GM23338 (cell line): ENCODE measurements at regions not wholly inside any gene's neighbourhood (a gene's known extent, or its start where the extent isn't known, plus 50 kb on each side); places are given as distances from the start of the nearest gene placed in this dataset.

Experiments
- ATAC-seq: fragments of 200-7000 bp; cut with Tn5 transposase; 3 replicates; pipeline ENCODE4 v1.9.1; 2020
- DNase-seq: peaks from one replicate; pipeline ENCODE4 v3.0.0-alpha.2; 2015; ENCODE audit warnings: low spot score
- H2AFZ ChIP-seq: fragments of 200-600 bp; sonication (generic); 2 replicates; pipeline ENCODE4 v1.8.0; 2016; ENCODE audit warnings: antibody characterized with exemption, mild to moderate bottlenecking, moderate library complexity
- H3F3A ChIP-seq: fragments of 200-600 bp; sonication (generic); replicated peaks from 2 replicates; pipeline ENCODE4 v1.8.0; 2017; ENCODE audit warnings: antibody characterized with exemption, mixed run types, low read depth
- H3K27ac ChIP-seq: fragments of 200-600 bp; sonication (generic); 2 replicates; pipeline ENCODE4 v1.6.1; 2016; ENCODE audit warnings: low read depth
- H3K27me3 ChIP-seq: fragments of 200-600 bp; sonication (generic); 2 replicates; pipeline ENCODE4 v1.8.0; 2016; ENCODE audit warnings: mild to moderate bottlenecking, mixed run types, moderate library complexity; ENCODE audit not compliant: insufficient read depth
- H3K36me3 ChIP-seq: fragments of 200-600 bp; sonication (generic); 2 replicates; pipeline ENCODE4 v1.8.0; 2016; ENCODE audit warnings: mild to moderate bottlenecking; ENCODE audit not compliant: insufficient read depth
- H3K4me1 ChIP-seq: fragments of 200-600 bp; sonication (generic); 2 replicates; pipeline ENCODE4 v1.8.0; 2016; ENCODE audit warnings: mild to moderate bottlenecking, moderate library complexity; ENCODE audit not compliant: insufficient read depth
- H3K4me2 ChIP-seq: fragments of 200-600 bp; sonication (generic); 2 replicates; pipeline ENCODE4 v1.7.1; 2017; ENCODE audit warnings: mixed run types
- H3K4me3 ChIP-seq: fragments of 200-600 bp; sonication (generic); 2 replicates; pipeline ENCODE4 v1.6.1; 2016; ENCODE audit warnings: mixed run types
- H3K79me2 ChIP-seq: fragments of 200-600 bp; sonication (generic); replicated peaks from 2 replicates; pipeline ENCODE4 v1.8.0; 2017; ENCODE audit warnings: mild to moderate bottlenecking; ENCODE audit not compliant: insufficient read depth
- H3K9me2 ChIP-seq: fragments of 200-600 bp; sonication (generic); 2 replicates; pipeline ENCODE4 v1.8.0; 2017; ENCODE audit not compliant: insufficient read depth
- H4K20me1 ChIP-seq: fragments of 200-600 bp; sonication (generic); replicated peaks from 2 replicates; pipeline ENCODE4 v1.8.0; 2017; ENCODE audit warnings: mild to moderate bottlenecking; ENCODE audit not compliant: insufficient read depth
- H3K27ac Mint-ChIP-seq: 2 replicates; pipeline ENCODE4 v1.8.0; 2020; ENCODE audit warnings: inconsistent platforms, mild to moderate bottlenecking, moderate library complexity, mixed read lengths
- H3K27me3 Mint-ChIP-seq: 3 replicates; pipeline ENCODE4 v1.8.0; 2022; ENCODE audit warnings: low read depth, mild to moderate bottlenecking, moderate library complexity, mixed read lengths, inconsistent platforms; ENCODE audit not compliant: insufficient read depth, poor library complexity
- H3K36me3 Mint-ChIP-seq: 3 replicates; pipeline ENCODE4 v1.8.0; 2021; ENCODE audit warnings: low read depth, mild to moderate bottlenecking, inconsistent platforms, moderate library complexity, mixed read lengths
- H3K4me1 Mint-ChIP-seq: 3 replicates; pipeline ENCODE4 v1.8.0; 2020; ENCODE audit warnings: mild to moderate bottlenecking, inconsistent platforms, mixed read lengths
- H3K4me3 Mint-ChIP-seq: 3 replicates; pipeline ENCODE4 v1.8.0; 2021; ENCODE audit warnings: moderate library complexity, mild to moderate bottlenecking, inconsistent platforms, mixed read lengths
- H3K9me3 Mint-ChIP-seq: 3 replicates; pipeline ENCODE4 v1.8.0; 2020; ENCODE audit warnings: moderate library complexity, mild to moderate bottlenecking, inconsistent platforms, mixed read lengths
- EZH2 ChIP-seq: fragments of 200-600 bp; sonication (generic); IDR thresholded peaks from one replicate; pipeline ENCODE4 v1.8.0; 2017; ENCODE audit warnings: antibody characterized with exemption, mild to moderate bottlenecking, low read depth; ENCODE audit not compliant: unreplicated experiment
- EZH2phosphoT487 ChIP-seq: fragments of 200-600 bp; sonication (generic); IDR thresholded peaks from one replicate; pipeline ENCODE4 v1.8.1; 2018; ENCODE audit warnings: antibody characterized with exemption; ENCODE audit not compliant: unreplicated experiment
- JUNB ChIP-seq: IDR thresholded peaks from one replicate; pipeline ENCODE4 v1.6.1; 2016; ENCODE audit warnings: antibody characterized with exemption; ENCODE audit not compliant: unreplicated experiment
- NANOG ChIP-seq: IDR thresholded peaks from 2 replicates; pipeline ENCODE4 v1.6.1; 2016; ENCODE audit warnings: antibody characterized with exemption, borderline replicate concordance
- POLR2AphosphoS5 ChIP-seq: IDR thresholded peaks from 2 replicates; pipeline ENCODE4 v1.6.1; 2016; ENCODE audit warnings: antibody characterized with exemption, low read depth
- REST ChIP-seq: IDR thresholded peaks from one replicate; pipeline ENCODE4 v1.6.1; 2018; ENCODE audit warnings: antibody characterized with exemption; ENCODE audit not compliant: unreplicated experiment
- ZNF114 ChIP-seq: fragments of 250-450 bp; sonication (Bioruptor Pico); IDR thresholded peaks from 2 replicates; pipeline ENCODE4 v1.5.0; 2020; ENCODE audit warnings: mild to moderate bottlenecking, moderate library complexity
- ZNF331 ChIP-seq: fragments of 250-450 bp; sonication (Bioruptor Pico); IDR thresholded peaks from 2 replicates; pipeline ENCODE4 v1.5.0; 2020; ENCODE audit warnings: low read depth, mild to moderate bottlenecking, moderate library complexity
- TF ChIP-seq, protein P1 (sequence below), 2 experiments: fragments of 200-600 bp in 1 of 2; sonication (generic) in 1 of 2; conservative IDR thresholded peaks; 2 replicates each; pipeline versions ENCODE4 v1.5.1 to v1.6.1; 2016 to 2017; ENCODE audit warnings: antibody characterized with exemption in 2 of 2, low read depth in 2 of 2, mild to moderate bottlenecking in 2 of 2, moderate library complexity in 1 of 2
- TF ChIP-seq, protein P2 (sequence below): fragments of 250-450 bp; sonication (Bioruptor Pico); IDR thresholded peaks from 2 replicates; pipeline ENCODE4 v1.5.0; 2020; ENCODE audit warnings: mild to moderate bottlenecking, moderate library complexity

GRCh38 chr2:240364961-240365775 is 70.3 kb upstream of the GPC1 start:
- H3K36me3 Mint-ChIP-seq = peaks cover 8% of the 10 kb centered on the region; the same call in 2 of the 3 replicates
- Histone ChIP-seq H3K4me1 (no peaks in the 10 kb centered on the region), H2AFZ (peak overlapping the region; percentile 59; the same call in 1 of the 2 replicates), H3F3A (no peaks in the 10 kb centered on the region), H3K36me3 (no peaks in the 10 kb centered on the region), H3K27ac (no peak overlapping the region), H3K79me2 (no peaks in the 10 kb centered on the region), H3K9me2 (no peaks in the 10 kb centered on the region), H4K20me1 (no peaks in the 10 kb centered on the region), H3K4me3 (no peak overlapping the region), H3K27me3 (no peaks in the 10 kb centered on the region), H3K4me2 (no peak overlapping the region)
- no peak for TF ChIP-seq REST
- TF ChIP-seq EZH2 = no peak
- no peak for TF ChIP-seq POLR2AphosphoS5
- TF ChIP-seq, protein P1, sequence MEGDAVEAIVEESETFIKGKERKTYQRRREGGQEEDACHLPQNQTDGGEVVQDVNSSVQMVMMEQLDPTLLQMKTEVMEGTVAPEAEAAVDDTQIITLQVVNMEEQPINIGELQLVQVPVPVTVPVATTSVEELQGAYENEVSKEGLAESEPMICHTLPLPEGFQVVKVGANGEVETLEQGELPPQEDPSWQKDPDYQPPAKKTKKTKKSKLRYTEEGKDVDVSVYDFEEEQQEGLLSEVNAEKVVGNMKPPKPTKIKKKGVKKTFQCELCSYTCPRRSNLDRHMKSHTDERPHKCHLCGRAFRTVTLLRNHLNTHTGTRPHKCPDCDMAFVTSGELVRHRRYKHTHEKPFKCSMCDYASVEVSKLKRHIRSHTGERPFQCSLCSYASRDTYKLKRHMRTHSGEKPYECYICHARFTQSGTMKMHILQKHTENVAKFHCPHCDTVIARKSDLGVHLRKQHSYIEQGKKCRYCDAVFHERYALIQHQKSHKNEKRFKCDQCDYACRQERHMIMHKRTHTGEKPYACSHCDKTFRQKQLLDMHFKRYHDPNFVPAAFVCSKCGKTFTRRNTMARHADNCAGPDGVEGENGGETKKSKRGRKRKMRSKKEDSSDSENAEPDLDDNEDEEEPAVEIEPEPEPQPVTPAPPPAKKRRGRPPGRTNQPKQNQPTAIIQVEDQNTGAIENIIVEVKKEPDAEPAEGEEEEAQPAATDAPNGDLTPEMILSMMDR (conservative IDR thresholded peaks at IDR 0.05; ENCODE audit: low read depth in 2 of 2) = no peak
- TF ChIP-seq JUNB = no peak
- TF ChIP-seq EZH2phosphoT487 = no peak
- no peak for TF ChIP-seq ZNF331 (CRISPR knock-in tag)
- TF ChIP-seq NANOG = no peak
- TF ChIP-seq ZNF114 = no peak
- TF ChIP-seq, protein P2, sequence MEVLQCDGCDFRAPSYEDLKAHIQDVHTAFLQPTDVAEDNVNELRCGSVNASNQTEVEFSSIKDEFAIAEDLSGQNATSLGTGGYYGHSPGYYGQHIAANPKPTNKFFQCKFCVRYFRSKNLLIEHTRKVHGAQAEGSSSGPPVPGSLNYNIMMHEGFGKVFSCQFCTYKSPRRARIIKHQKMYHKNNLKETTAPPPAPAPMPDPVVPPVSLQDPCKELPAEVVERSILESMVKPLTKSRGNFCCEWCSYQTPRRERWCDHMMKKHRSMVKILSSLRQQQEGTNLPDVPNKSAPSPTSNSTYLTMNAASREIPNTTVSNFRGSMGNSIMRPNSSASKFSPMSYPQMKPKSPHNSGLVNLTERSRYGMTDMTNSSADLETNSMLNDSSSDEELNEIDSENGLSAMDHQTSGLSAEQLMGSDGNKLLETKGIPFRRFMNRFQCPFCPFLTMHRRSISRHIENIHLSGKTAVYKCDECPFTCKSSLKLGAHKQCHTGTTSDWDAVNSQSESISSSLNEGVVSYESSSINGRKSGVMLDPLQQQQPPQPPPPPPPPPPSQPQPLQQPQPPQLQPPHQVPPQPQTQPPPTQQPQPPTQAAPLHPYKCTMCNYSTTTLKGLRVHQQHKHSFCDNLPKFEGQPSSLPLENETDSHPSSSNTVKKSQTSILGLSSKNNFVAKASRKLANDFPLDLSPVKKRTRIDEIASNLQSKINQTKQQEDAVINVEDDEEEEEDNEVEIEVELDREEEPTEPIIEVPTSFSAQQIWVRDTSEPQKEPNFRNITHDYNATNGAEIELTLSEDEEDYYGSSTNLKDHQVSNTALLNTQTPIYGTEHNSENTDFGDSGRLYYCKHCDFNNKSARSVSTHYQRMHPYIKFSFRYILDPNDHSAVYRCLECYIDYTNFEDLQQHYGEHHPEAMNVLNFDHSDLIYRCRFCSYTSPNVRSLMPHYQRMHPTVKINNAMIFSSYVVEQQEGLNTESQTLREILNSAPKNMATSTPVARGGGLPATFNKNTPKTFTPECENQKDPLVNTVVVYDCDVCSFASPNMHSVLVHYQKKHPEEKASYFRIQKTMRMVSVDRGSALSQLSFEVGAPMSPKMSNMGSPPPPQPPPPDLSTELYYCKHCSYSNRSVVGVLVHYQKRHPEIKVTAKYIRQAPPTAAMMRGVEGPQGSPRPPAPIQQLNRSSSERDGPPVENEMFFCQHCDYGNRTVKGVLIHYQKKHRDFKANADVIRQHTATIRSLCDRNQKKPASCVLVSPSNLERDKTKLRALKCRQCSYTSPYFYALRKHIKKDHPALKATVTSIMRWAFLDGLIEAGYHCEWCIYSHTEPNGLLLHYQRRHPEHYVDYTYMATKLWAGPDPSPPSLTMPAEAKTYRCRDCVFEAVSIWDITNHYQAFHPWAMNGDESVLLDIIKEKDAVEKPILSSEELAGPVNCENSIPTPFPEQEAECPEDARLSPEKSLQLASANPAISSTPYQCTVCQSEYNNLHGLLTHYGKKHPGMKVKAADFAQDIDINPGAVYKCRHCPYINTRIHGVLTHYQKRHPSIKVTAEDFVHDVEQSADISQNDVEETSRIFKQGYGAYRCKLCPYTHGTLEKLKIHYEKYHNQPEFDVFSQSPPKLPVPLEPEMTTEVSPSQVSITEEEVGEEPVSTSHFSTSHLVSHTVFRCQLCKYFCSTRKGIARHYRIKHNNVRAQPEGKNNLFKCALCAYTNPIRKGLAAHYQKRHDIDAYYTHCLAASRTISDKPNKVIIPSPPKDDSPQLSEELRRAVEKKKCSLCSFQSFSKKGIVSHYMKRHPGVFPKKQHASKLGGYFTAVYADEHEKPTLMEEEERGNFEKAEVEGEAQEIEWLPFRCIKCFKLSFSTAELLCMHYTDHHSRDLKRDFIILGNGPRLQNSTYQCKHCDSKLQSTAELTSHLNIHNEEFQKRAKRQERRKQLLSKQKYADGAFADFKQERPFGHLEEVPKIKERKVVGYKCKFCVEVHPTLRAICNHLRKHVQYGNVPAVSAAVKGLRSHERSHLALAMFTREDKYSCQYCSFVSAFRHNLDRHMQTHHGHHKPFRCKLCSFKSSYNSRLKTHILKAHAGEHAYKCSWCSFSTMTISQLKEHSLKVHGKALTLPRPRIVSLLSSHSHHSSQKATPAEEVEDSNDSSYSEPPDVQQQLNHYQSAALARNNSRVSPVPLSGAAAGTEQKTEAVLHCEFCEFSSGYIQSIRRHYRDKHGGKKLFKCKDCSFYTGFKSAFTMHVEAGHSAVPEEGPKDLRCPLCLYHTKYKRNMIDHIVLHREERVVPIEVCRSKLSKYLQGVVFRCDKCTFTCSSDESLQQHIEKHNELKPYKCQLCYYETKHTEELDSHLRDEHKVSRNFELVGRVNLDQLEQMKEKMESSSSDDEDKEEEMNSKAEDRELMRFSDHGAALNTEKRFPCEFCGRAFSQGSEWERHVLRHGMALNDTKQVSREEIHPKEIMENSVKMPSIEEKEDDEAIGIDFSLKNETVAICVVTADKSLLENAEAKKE (CRISPR knock-in tag) = no peak
- H3K4me1 Mint-ChIP-seq = peaks cover 6% of the 10 kb centered on the region; the same call in 2 of the 3 replicates
- H3K9me3 Mint-ChIP-seq = peaks cover 17% of the 10 kb centered on the region
- no peak for DNase-seq
- H3K27me3 Mint-ChIP-seq = peaks cover 11% of the 10 kb centered on the region
- H3K27ac Mint-ChIP-seq = peak overlapping the region; percentile 65
- H3K4me3 Mint-ChIP-seq = no peak overlapping the region
- peak; percentile 31 for ATAC-seq
